GM18867 (cell line): ENCODE measurements at regions not wholly inside any gene's neighbourhood (a gene's known extent, or its start where the extent isn't known, plus 50 kb on each side); places are given as distances from the start of the nearest gene placed in this dataset.
A peak's percentile ranks its signal among the peaks of the same experiment; 100 is the strongest.

ENCODE experiments used
- ATAC-seq: cut with Tn5 transposase; IDR thresholded peaks from one replicate; pipeline ENCODE4 v1.9.1; 2021; ENCODE audit warnings: mild to moderate bottlenecking, moderate library complexity; ENCODE audit not compliant: unreplicated experiment

DNA sequence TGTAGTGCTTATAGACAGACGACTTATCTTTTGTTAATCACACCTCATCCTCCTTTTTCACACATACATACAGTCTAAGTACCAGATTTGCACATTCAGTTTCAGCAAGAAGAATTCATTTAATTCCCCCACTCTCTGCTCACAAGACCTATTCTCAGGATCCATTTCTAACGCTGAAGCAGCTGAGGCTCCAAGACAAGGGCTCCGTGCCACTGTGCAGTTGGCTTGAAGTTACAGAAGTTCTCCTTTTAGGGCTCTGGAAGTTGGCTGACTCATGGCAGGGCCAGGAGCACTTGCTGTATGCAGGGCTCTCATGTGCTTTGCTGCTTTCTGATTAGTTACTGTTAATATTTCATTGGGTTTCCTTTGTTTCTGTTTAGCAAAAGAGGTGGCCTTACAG lies 1566.9 kb upstream of the TMEM132C start:
- no peak for ATAC-seq

DNA sequence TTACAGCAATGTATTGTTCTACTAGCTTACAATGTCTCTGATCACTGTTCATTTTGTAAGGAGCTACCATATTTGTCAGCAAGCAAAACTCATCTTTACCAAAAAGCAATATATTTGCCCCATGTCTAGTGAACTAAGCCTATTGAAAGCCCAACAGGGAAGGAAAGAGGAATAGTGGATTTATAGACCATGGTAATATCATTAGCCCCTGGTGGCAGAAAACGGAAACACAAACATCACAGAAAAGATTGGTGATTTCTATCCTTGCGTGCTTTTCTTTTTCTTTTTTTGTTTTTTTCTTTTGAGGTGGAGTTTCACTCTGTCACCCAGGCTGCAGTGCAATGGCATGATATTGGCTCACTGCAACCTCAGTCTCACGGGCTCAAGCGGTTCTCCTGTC lies 1562.4 kb upstream of the TMEM132C start:
- ATAC-seq, result no peak

DNA sequence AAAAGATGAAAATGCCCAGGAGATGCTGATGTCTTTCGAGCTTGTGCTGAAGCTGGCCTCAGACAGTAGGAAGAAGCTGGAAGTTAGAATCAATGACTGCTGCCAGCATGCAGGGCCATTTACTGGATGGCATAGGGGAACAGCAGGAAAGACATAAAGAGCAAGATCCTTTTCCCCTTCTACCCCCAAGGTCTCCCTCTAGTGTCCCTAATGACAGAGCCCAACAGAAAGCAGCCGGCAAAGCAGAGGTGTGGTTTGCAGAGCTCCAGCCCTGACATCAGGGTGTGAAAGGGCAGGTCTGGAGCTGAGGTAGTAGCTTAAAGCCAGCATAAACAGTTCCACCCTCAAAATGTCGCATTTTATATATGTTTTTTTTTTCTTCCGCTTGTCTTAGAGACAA lies 1560.7 kb upstream of the TMEM132C start:
- no peak for ATAC-seq

DNA sequence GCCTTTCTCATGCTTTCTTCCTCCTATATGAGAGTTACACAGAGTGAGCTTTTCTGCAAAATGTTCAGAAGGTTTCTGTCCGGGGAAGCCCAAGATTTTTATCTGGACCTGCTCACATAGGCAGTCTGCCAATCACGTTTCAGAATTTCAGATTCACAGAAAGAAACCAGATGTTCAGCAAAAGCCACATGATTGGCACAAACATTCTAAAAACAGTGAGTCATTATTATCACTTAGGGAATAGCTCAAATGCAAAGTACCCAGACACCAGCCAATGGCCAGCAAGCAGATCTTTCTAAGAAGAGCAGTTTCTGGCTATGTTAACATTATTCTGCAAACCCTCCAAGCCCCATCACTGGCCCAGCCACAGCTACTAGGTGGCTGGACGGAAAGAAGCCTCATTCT lies 1558.5 kb upstream of the TMEM132C start:
- ATAC-seq, result no peak

DNA sequence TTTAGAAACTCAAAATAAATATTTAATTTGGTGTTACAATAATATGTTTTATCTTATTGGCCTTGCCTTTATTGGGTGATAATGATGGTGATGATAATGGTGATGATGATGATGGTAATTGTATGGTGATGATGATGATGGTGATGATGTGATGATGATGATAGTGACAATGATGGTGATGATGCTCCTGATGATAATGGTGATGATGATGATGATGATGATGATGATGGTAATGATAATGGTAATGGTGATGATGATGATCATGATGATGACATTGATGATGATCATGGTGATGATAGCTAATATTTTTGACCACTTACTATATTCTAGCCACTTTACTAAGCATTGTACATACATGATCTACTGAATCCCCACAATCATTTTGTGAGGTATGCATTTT lies 1548.6 kb upstream of the TMEM132C start:
- no peak for ATAC-seq

DNA sequence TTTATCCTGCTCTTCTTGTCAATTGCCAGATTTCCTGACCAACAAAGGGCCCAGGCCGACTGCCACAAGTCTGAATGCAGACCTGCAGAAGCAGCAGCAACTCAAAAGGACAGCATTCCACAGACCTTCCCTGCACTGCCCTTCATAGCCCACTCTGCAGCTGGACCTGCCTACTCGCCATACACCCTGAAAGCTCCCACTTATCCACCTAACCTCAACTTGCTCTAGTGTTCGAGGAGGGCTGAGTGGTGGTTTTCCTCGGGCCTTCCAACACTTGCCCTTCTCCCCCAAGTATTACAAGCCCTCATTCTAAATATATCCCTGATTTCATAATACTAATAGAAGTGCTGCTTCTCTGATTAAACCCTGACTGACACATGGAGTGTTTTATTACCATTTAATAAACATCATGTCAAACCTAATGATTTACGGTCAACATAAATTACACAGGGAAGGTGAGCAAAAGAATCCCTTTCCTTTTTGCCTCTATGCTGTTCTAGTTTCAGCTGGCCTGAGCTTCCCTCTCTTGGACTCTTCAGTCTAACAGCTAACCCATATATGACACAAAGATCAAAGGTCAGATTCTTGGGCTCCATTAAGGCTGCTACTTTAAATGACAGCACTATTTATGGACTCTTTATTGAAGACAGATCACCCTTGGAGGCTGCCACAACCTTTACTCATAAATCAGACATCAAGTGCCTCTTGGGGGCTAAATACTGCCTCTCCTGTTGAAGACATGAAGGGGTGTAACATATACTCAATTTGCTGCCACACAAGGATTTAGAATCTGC lies 1546.9 kb upstream of the TMEM132C start:
- ATAC-seq, result no peak

DNA sequence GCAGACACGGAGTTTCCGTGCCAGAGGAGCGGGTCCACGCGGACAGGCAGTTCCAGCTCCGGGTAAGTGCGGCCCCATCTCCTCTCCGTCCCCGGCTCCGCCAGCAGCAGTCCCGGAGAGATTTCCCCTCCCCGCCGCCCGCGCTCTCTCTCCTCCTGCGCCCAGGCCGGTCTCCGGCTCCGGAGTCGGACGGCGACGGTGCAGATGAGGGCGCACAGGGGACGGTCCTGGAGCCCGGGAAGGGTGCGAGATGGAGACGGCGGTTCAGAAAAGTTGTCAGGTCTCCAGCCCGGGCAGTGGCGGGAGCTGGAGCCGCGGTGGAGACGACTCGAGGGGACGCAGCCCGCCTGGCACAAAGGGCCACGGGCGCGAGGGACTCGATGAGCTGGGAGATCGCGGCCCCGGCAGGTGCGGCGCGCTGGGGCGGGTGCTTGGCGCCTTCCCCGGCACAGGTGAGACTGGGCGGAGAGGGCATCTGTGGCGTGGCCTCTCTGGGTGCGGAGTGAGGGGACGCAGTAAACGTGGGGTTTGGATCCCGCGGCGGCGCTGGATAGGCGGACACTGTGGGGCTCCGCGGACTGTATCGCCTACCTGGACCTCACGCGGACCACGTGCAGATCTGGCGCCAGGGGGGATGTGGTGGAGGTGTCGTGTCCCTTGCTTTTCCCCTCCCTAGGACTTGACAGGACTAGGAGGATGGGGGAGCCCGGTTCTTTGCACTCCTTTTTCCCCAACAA lies 1540.3 kb upstream of the TMEM132C start:
- no peak for ATAC-seq

DNA sequence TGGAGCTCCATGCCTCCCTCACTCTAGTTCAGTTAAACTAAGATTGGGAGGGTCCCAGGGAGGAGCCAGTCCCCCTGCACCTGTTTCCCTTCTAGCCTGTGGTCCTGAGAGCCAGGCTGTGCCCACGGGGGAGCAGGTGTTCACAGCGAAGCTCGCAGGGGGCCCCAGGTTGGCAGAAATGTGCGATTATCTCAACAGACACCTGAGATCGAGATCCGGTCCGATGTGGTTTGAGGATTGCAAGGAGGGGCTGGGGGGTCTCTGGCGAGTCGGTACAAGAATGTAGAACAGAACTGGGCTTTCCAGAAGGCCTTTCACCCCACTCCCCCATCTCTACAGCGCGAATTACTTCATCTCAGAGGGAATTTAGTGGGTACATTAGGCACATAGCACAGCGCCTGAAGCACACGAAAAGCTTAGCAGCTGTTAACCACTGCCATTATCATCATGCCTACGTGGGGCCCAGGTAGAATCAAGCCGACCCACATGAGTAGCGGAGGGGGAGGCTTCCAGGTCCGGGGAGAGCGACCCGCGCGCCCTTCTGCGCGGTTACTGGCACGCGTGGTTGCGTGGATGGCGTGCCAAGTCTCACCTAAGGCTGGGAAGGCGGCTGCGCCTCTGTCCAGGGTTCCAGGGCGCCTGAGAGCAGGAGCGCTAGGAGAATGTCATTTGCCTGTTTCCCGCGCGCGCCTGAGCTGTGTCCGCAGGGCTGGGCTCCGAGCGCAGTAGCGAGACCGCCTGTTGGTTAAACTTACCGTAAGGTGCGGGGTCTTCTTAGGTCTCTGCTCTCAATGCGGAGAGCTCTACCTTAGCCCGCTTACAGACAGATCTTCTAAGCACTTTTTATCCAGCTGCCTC lies 1539.5 kb upstream of the TMEM132C start:
- ATAC-seq, result no peak

DNA sequence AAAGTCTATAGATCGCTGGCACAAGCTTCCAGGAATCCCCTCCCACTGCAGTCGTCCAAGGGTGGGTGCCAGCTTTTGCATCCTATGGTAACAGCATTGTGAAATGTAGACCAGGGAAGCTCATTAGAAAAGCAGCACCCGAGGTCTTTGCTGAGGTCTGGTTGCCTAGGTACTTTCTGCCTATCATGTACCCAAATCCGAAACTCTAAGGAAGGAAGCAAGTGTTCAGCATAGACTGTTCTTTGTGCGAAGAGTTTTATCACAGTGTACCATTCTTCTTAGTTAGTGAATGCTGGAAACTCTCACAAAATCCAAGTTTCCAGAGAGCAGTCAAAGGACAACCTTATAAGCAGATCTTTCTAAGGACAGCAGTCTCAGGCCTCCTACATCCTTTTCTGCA lies 1532.7 kb upstream of the TMEM132C start:
- ATAC-seq, result no peak

DNA sequence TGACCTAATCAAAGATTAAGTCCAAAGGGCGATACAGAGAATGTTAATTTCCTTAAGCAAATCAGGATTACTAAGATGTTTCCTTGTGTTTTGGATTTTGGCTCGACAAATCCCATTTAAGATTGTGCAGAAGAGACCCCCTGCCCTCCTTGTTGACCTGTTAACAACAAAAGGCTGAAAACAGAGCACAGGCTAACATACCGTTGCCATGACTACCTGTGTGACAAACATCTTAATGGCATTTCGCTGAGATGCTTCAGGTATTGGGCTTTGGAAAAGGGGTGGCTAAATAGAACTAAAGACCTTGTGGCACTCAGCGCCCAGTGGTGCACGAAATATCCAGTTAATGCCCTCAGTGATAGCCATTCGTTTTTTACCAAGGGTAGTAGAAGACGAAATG lies 1532.3 kb upstream of the TMEM132C start:
- no peak for ATAC-seq

DNA sequence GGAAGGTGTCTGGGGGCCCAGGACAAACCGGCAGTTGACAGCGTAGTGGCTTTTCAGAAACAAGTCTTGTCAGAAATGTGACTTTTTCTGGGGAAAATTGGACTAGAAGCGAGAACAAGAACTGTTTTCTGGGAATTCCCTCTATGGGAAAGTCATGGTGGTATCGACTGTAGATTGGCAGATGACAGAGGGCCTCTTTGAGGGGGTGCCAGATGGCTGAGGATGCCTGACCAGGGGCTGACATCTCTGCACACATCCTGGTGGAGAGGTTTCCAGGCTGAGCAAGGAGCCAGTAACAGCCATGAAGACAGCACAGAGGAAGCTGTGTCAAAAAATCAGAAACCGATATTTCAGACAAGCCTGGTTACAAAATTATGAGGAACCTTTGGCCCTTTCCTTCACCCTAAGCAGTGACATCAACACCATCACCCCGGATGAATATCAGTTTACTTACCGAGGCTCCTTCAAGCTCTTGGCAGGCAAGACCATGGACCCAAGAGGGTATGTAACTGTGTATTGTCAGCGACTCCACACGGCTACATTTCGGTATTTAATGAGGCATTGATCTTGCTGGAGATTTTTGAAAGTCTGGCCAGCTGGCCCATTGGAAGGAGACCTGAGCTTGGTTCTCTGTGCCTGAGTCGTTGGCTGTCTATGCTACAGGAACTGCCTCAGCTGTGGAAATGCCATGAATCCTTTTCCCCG lies 1525.3 kb upstream of the TMEM132C start:
- no peak for ATAC-seq

DNA sequence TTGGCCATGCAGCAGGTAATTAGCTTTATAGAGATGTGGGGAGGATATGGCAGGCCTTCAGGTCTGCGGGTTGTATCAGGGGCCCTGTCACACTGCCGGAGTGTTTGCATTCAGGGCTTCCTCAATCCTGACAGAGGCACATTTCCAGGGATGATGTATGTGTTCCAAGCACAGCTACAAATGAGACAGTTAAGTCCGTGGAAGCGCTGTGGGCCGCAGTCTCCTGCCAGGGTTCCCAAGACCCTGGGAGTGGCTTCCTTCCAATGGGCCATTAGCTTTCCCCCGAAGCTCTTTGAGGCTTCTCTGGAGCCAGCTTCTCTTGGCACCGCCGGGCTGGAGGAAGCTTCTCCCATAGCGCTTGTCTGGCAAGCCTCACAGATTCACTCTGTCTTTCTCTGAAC lies 1524.7 kb upstream of the TMEM132C start:
- ATAC-seq, result no peak

DNA sequence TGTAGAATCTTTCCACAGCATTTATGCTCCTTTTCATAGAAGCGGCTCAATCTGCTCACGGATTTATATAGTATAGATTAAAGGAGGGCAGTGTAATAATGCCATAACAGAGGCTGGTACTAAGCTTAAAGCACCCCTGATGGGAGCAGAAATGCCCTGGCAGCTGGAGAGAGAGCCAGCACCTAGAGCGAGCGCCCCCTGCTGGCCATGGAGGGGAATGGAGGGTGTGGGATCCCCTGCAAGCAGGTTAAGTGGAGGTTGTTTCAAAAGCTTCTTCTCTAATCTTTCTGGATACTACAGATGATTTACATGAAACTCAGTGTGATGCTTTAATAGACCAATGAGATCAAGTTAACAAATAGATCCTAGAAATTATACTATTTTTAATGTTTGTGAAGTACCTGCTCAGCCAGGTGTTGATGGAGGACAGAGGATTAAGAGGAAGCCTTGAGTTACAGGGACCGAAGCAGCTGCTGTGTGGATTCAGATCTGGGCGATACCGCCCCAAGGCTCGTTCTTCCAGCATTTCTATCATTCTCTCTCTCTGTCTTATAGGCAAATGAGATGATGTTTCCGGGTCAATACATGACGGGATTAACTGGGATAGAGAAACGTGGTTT lies 1519.3 kb upstream of the TMEM132C start:
- peak; percentile 79 for ATAC-seq

DNA sequence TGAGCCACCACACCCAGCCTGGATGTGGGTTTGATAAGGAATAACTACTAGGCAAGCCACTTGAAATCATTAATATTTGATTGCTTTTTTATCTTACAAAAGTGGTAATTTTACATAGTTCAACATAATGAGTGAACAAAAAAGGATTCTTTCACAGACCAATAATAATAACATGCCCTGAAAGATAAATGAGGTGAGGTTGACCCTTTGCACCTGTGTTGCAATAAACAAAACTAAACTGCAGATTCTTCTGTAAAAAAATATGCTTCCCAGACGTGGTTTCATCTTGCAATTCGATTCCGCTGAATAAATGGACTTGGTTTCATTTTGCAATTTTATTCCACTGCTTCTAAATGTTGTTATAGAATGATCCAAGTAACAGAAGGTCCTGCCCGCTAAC lies 1514.9 kb upstream of the TMEM132C start:
- ATAC-seq, result no peak

DNA sequence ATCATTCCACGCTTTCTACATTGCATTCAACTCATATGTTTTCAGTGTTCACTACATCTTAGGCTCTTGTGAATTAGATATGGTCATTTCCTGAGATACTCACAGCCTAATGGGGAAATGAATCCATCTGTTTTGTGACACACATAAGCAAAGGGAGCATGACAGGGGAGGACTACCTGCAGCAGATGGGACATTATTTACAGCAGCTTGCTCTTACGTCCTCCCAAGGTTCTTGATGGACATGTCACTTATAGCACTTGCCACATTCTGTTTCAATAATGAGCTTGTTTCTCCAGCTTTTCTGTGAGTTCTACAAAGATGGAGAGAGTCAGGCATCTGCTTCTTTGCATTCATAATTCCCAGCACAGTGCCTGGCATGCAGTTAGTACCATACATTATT lies 1509.6 kb upstream of the TMEM132C start:
- no peak for ATAC-seq

DNA sequence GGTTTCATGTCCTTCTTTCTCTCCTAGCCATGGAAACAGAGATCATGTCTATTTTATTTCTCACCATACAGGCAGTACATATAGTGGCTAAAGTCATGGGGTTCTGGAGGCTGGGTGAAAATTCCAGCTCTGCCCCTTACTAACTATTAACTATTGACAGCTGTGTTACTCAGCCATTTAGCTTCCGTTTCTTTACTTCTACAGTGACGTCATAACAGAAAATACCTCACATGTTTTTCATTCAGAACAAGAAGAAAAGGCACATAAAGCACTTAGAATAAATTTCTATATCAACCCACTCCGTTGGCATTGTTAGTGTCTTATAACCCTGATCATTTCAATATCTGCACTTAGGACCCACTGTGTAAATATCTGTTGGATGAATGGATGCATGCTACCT lies 1506.9 kb upstream of the TMEM132C start:
- no peak for ATAC-seq

DNA sequence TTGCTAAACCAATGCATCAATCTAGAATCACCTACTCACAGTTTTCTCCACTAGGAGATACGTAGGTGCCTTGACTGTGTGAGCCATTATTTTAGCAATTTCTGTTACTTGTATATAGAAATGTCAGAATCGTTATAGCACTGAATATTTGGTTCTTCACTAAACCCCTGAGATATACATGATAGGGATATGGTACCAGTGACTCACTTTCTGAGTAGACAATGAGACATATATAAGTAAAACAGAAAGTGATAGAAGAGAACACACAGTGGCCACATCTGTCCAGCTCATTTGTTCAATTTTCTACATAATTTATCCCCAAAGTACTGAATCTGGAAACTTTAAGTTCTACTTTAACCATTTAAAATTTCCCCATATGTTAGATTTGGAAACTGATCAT lies 1505.5 kb upstream of the TMEM132C start:
- peak; percentile 72 for ATAC-seq

DNA sequence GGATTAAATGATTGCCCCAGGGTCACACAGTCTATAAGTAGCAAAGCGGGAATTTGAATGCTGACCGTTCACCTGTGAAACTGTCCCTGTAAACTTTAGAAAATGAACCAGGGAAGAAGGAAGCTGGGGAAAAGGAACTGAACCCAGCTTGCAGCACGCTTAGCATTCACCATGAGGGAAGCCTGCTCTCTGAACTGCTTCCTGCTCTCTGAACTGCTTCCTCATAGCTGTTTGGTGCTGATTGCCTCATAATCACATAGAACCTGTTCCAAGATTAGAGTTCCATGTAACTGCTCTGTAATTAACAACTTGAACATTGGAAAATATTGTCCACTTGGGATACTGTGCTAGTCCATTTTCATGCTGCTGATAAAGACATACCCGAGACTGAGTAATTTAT lies 1504.8 kb upstream of the TMEM132C start:
- ATAC-seq, result no peak

DNA sequence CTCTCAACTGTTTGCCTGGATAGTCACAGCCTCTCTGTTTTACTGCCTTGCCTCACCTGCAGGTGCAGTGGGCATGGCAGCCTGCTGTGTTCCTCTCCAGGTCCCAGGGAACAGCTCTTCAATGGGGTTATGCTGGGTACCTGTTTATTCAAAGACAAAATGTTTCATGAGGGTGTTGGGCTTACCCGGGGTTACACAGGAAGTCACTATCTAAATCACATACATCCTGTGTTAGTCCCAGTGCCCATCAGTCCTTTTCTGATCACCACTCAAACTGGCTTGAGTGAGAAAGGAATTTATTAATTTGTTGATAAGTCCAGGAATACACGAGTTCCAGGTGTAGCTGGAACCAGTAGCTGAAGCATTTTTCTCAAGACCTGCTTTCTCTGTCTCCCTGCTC lies 1503.6 kb upstream of the TMEM132C start:
- no peak for ATAC-seq

DNA sequence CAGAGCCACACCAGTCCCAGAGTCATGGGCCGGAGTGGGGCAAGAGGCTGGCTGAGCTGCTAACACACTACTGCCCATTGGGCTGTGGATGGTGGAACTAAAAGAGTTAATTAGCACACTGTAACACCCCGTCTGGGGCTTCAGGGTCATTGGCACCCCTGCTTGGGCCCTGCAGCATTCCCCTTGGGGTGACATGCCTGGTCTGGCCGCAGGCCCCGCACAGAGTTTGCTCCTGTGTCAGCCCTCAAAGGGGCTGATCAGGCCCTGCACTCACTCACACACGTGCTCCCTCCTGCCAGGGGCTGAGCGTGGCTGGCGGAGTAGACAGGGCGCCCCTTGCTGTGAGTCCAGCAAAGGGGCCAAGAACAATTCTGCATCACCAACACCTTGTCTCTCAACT lies 1499.6 kb upstream of the TMEM132C start:
- ATAC-seq, result no peak

DNA sequence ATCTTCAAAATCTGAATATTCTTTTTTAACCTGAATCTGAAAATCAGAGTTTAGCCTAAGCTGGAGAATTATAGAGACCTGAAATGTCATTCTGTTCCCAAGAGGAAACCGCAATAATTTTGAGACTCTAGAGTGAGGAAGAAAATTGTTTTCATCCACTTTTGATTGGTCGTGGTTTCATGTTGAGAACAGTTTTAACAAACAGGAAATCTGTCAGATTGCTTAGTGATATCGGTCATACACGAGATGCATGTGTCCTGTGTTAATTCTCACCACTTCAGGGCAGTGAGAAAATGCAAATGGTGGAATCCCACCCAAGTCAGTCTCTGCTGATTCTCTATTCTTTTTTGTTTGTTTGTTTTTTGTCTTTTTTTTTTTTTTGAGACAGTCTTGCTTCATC lies 1498.5 kb upstream of the TMEM132C start:
- ATAC-seq, result no peak
